ENCODE measurements at regions not wholly inside any gene's neighbourhood (a gene's known extent, or its start where the extent isn't known, plus 50 kb on each side); places are given as distances from the start of the nearest gene placed in this dataset.
"Not testable (repeated sequence)": the region's sequence is repeated elsewhere in the genome, so short reads cannot be mapped to it uniquely, and the experiment has no call there.

DNA sequence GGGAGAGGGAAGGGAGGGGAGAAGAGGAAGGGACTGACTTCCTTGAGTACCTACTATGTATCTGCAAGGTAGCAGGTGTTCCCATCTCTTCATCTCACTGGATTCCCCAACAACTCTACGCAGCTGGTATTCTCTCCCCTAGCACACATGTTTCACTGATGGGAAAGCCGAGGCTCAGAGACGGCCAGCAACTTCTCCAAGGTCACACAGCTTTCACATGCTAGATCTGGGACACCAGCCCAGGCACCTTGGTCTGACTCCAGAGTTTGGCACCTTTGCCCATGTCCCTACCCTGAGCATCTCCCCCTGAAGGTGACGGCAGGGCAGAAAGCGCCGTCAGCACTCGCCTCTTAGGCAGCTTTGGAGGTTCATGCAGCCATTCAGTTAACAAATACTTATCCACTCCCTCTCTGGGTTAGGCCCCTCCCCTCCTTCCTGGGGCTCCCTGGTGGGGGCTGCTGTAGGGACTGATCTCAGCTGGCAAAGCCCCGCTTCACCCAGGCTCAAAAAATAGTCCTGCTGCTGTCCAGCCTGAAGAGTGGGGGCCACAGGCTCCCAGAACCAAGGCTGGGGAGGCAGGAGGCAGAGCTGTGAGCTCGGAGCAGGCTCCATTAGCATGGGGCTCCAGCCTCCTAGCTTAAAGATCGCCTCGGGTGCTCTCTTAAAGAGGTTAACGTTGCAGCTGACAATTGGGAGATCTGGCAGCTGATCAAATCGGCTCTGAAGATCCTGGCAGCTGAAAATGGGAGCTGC lies 79.4 kb downstream of the IGLL1 start:
- Histone ChIP-seq H3K4me3 (no peak overlapping the region), H3K27ac (no peak overlapping the region)
- no peak for TF ChIP-seq CTCF (IDR thresholded peaks at IDR 0.05)
- no peak for DNase-seq (ENCODE audit: low spot score)

DNA sequence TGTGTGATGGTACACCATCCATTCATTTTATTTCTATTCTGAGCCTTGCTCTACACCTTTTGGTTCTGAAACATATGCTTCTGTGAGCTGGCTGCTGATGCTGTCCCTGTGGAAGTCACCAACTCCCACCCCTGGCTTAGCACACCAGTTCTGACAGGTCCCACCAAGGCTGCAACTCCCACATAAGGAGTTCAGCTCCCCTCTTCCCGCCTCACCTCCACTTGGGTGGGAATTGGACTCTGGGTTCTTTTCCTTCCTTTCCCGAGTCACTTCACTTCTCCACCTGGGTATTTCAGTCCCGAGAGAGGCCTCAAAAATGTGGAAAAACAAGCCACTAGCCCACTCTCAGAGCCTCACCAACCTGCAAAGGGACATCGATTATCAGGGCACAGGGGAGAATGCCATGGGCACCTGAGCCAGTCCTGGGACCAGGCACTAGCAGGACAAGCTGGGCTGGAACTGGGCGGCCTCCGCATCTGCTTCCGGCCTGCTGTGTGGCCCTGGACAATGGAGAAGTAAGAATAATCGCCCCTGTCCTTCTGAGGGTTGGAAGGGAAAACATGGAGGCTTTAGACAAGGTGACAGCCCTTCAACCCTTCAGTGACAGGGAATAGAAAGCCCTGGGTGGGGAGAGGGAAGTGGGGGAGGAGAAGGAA lies 80.1 kb downstream of the IGLL1 start:
- DNase-seq (ENCODE audit: low spot score) = no peak
- Histone ChIP-seq H3K27ac (no peak overlapping the region), H3K4me3 (no peak overlapping the region)
- no peak for TF ChIP-seq CTCF (IDR thresholded peaks at IDR 0.05)

GRCh38 chr22:23498811-23499798 lies 81.0 kb downstream of the IGLL1 start:
- no peak for TF ChIP-seq CTCF (IDR thresholded peaks at IDR 0.05)
- Histone ChIP-seq H3K4me3 (no peak overlapping the region), H3K27ac (no peak overlapping the region)
- no peak for DNase-seq (ENCODE audit: low spot score)

DNA sequence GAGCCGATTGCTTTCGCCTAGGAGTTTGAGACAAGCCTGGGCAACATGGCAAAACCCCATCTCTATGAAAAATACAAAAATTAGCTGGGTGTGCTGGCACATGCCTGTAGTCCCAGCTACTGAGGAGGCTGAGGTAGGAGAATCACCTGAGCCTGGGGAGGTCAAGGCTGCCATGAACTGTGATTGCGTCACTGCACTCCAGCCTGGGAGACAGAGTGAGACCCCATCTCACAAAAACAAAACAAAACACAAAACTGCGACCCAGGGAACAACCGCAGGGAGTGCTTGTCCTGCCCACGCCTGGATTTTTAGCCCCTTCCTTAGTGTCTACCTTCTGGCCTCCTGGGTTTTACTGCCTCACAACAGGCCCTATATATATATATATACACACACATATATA lies 82.2 kb downstream of the IGLL1 start:
- H3K4me3 ChIP-seq; H3K27ac ChIP-seq; DNase-seq (ENCODE audit: low spot score): not testable (repeated sequence)

GRCh38 chr22:23497016-23497885 lies 82.8 kb downstream of the IGLL1 start:
- DNase-seq (ENCODE audit: low spot score) = no peak
- TF ChIP-seq CTCF (IDR thresholded peaks at IDR 0.05) = no peak
- no peak overlapping the region for H3K4me3 ChIP-seq
- no peak overlapping the region for H3K27ac ChIP-seq

DNA sequence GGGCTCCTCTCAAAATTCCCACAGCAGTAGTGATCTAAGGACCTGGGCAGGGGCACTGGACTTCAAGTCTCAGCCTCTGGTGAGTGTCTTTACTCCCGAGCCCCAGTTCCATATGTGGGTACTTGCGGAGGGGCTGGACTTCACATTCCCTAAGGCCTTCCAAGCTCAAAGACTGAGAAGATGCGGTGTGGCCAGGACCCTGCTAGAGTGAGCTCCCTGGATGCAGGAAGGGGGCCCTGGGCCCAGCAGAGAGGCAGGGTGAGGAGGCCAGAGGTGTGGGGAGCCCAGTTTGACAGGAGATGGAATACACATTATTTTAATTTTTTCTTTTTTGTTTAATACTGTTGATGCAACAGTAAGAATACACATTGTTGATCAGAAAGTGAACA lies 83.7 kb downstream of the IGLL1 start:
- Histone ChIP-seq H3K27ac (no peak overlapping the region), H3K4me3 (no peak overlapping the region)
- no peak for DNase-seq (ENCODE audit: low spot score)
- no peak for TF ChIP-seq CTCF (IDR thresholded peaks at IDR 0.05)

Data from coronary artery (tissue), 2 donors.